Upper lobe of left lung (tissue), 6 donors: ENCODE measurements at regions not wholly inside any gene's neighbourhood (a gene's known extent, or its start where the extent isn't known, plus 50 kb on each side); places are given as distances from the start of the nearest gene placed in this dataset.
A peak's percentile ranks its signal among the peaks of the same experiment; 100 is the strongest.

Experiments
- ATAC-seq, 2 donors: fragments of 200-7000 bp; cut with Tn5 transposase; one replicate each; pipeline ENCODE4 v1.9.1; 2022; ENCODE audit warnings: mild to moderate bottlenecking in 2 of 2, moderate library complexity in 2 of 2; ENCODE audit not compliant: low FRiP score in 2 of 2
- DNase-seq, 2 donors: peaks; one replicate each; pipeline ENCODE4 v3.0.0-alpha.2; 2019 to 2020
- H3K27ac ChIP-seq, 4 donors: fragments of 200-600 bp; sonication (generic); one replicate each; pipeline ENCODE4 v1.5.1; 2016 to 2019
- H3K27me3 ChIP-seq, 4 donors: fragments of 200-600 bp; sonication (generic); one replicate each; pipeline ENCODE4 v1.5.1; 2017 to 2019
- H3K36me3 ChIP-seq, 4 donors: fragments of 200-600 bp; sonication (generic); one replicate each; pipeline ENCODE4 v1.5.1; 2016 to 2019
- H3K4me1 ChIP-seq, 4 donors: fragments of 200-600 bp; sonication (generic); one replicate each; pipeline ENCODE4 v1.5.1; 2018 to 2019
- H3K4me3 ChIP-seq, 4 donors: fragments of 200-600 bp; sonication (generic); one replicate each; pipeline ENCODE4 v1.5.1; 2017 to 2019; ENCODE audit warnings: mild to moderate bottlenecking in 2 of 4, moderate library complexity in 1 of 4
- H3K9me3 ChIP-seq, 4 donors: fragments of 200-600 bp; sonication (generic); one replicate each; pipeline ENCODE4 v1.5.1; 2018 to 2019
- EP300 ChIP-seq, 4 donors: sonication (generic); formaldehyde crosslinking; IDR thresholded peaks; one replicate each; pipeline ENCODE4 v1.5.1; 2017; ENCODE audit warnings: antibody characterized with exemption in 4 of 4, control low read depth in 2 of 4
- POLR2A ChIP-seq, 4 donors: fragments of 450-650 bp; IDR thresholded peaks; one replicate each; pipeline ENCODE4 v1.5.1; 2016 to 2017; ENCODE audit warnings: antibody characterized with exemption in 4 of 4, mild to moderate bottlenecking in 2 of 4
- POLR2AphosphoS5 ChIP-seq, 2 donors: sonication (generic); formaldehyde crosslinking; IDR thresholded peaks; one replicate each; pipeline ENCODE4 v1.5.1; 2017; ENCODE audit warnings: antibody characterized with exemption in 2 of 2
- WGBS, 2 donors: methylation state at CpG; one replicate each; pipeline ENCODE4 v1.1.5; 2017 to 2018; 5-methylcytosine and 5-hydroxymethylcytosine counted together
- TF ChIP-seq, protein P1 (sequence below), 6 experiments: fragments of 450-650 bp in 4 of 6; fragments of 200-600 bp in 2 of 6; sonication (generic) in 2 of 6; IDR thresholded peaks; one replicate each; pipeline ENCODE4 v1.5.1; 2016 to 2019; ENCODE audit warnings: antibody characterized with exemption in 6 of 6
- donor health status: DM: no; HTN: no; CAD: no; lungs with moderate emphysema.
- donor health status: DM: no; HTN: yes; CAD: no; lungs with severe emphysema.

DNA sequence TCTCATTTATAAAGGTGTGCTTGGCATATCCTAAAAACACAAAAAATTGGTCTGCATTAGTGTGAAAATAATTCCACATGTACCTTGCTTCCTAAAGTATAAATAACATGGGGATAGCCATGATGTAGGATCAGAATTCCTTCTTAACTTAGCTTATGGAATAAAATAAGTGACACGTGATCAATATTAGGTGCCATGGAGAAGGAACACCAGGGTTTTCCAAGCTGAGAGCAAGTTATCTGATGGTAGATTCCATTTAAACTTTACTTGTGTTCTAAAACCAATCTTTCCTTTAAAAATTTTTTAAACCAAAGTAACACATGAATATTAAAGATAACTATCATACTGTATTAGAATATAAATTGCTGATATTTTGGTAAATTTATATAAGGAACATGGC, 300.5 kb downstream of the ZPLD1 start:
- DNase-seq: no peak

DNA sequence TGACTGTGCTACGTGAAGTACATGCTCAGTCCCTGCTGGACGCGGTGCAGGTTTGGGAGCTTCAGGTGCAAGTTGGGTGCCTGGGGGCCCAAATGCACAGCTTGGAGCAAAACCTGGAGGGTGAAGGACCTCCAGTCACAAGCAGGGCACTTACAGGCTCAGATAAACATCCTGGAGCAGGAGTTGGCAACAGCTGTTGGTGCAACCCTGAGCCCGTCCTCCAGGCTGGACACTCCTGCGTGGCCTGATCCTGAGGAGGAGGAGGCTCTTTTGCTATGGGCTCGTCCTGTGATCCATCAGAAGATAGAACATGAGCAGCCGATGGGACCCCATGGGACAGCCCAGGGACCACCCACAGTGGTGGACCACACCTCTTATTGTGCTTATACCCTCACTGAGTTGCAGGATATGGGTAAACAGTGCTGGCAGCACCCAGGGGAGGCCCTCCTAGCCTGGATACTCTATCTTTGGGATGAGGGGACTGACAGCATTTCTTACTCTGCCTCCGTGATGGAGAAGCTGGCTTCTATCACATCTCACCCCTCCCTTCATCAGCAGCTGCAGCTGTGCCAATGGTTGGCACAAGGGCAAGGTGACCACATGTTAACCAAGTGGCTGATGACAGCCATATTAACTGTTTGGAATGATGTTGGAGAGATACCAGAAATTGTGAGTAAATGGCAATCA, 301.6 kb downstream of the ZPLD1 start:
- 86% methylated on average over 8 of the region's 8 CpGs; no CpG with 5 or more reads in 1 of the 2 donors for WGBS, 2 donors
- H3K9me3 ChIP-seq: no peaks in the 10 kb centered on the region
- TF ChIP-seq POLR2A (IDR thresholded peaks at IDR 0.05): no peak
- TF ChIP-seq EP300 (IDR thresholded peaks at IDR 0.05): no peak
- TF ChIP-seq, protein P1, sequence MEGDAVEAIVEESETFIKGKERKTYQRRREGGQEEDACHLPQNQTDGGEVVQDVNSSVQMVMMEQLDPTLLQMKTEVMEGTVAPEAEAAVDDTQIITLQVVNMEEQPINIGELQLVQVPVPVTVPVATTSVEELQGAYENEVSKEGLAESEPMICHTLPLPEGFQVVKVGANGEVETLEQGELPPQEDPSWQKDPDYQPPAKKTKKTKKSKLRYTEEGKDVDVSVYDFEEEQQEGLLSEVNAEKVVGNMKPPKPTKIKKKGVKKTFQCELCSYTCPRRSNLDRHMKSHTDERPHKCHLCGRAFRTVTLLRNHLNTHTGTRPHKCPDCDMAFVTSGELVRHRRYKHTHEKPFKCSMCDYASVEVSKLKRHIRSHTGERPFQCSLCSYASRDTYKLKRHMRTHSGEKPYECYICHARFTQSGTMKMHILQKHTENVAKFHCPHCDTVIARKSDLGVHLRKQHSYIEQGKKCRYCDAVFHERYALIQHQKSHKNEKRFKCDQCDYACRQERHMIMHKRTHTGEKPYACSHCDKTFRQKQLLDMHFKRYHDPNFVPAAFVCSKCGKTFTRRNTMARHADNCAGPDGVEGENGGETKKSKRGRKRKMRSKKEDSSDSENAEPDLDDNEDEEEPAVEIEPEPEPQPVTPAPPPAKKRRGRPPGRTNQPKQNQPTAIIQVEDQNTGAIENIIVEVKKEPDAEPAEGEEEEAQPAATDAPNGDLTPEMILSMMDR (IDR thresholded peaks at IDR 0.05): no peak
- no peak for TF ChIP-seq POLR2AphosphoS5 (IDR thresholded peaks at IDR 0.05)
- no peak for ATAC-seq
- no peak overlapping the region for H3K27ac ChIP-seq
- H3K27me3 ChIP-seq: no peaks in the 10 kb centered on the region
- no peak for DNase-seq
- no peak overlapping the region for H3K4me3 ChIP-seq
- H3K4me1 ChIP-seq: no peaks in the 10 kb centered on the region
- H3K36me3 ChIP-seq: no peaks in the 10 kb centered on the region

More for the DNA sequence above, 300.5 kb downstream of the ZPLD1 start:
- Histone ChIP-seq H3K27me3 (no peaks in the 10 kb centered on the region), H3K36me3 (no peaks in the 10 kb centered on the region), H3K4me1 (no peaks in the 10 kb centered on the region), H3K4me3 (no peak overlapping the region), H3K9me3 (no peaks in the 10 kb centered on the region), H3K27ac (no peak overlapping the region)
- no peak for TF ChIP-seq EP300 (IDR thresholded peaks at IDR 0.05)
- no peak for TF ChIP-seq POLR2A (IDR thresholded peaks at IDR 0.05)
- TF ChIP-seq POLR2AphosphoS5 (IDR thresholded peaks at IDR 0.05): no peak
- 77 to 79% methylated on average over 1 of the region's 1 CpG for WGBS, 2 donors
- ATAC-seq: no peak

GRCh38 chr3:102736975-102737304, 302.1 kb downstream of the ZPLD1 start:
- 68% methylated on average over 2 of the region's 2 CpGs; no CpG with 5 or more reads in 1 of the 2 donors for WGBS, 2 donors
- H3K9me3 ChIP-seq: no peaks in the 10 kb centered on the region
- no peaks in the 10 kb centered on the region for H3K4me1 ChIP-seq
- DNase-seq (no peak), ATAC-seq (no peak)
- H3K4me3 ChIP-seq: no peak overlapping the region
- no peaks in the 10 kb centered on the region for H3K27me3 ChIP-seq
- no peak overlapping the region for H3K27ac ChIP-seq
- TF ChIP-seq POLR2AphosphoS5 (IDR thresholded peaks at IDR 0.05) (no peak), EP300 (IDR thresholded peaks at IDR 0.05) (no peak), POLR2A (IDR thresholded peaks at IDR 0.05) (no peak)
- TF ChIP-seq, protein P1 (IDR thresholded peaks at IDR 0.05): no peak
- H3K36me3 ChIP-seq: no peaks in the 10 kb centered on the region

GRCh38 chr3:102737353-102737752, 302.5 kb downstream of the ZPLD1 start:
- H3K9me3 ChIP-seq: no peaks in the 10 kb centered on the region
- TF ChIP-seq POLR2AphosphoS5 (IDR thresholded peaks at IDR 0.05): no peak
- no peaks in the 10 kb centered on the region for H3K4me1 ChIP-seq
- H3K36me3 ChIP-seq: no peaks in the 10 kb centered on the region
- H3K27me3 ChIP-seq: no peaks in the 10 kb centered on the region
- no peak for DNase-seq
- no peak overlapping the region for H3K27ac ChIP-seq
- WGBS, 2 donors: 91 to 92% methylated on average over 3 of the region's 3 CpGs
- no peak for ATAC-seq
- no peak overlapping the region for H3K4me3 ChIP-seq

DNA sequence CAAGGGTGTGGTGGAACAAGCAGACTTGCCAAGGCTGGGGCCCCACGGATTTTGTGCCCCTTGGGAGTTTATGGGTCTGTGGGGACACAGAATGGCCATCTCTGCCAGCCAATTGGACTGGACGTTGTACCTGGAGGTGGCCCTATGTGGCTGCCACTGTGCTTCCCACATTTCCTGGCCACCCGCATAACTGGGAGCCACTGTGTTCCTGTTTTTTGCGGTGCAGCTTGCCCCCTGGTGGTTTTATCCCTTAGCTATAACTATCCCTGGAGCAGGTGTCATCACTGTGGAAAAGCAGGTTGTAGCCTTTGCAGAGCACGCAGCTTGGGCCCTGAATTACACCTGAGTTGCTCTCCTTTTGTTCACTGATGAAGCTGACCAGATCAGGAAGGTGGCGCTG, 306.3 kb downstream of the ZPLD1 start:
- H3K4me3 ChIP-seq: no peak overlapping the region
- H3K36me3 ChIP-seq: no peaks in the 10 kb centered on the region
- DNase-seq: no peak
- ATAC-seq: no peak
- 79 to 88% methylated on average over 6 of the region's 6 CpGs for WGBS, 2 donors
- no peaks in the 10 kb centered on the region for H3K27me3 ChIP-seq
- H3K4me1 ChIP-seq: no peaks in the 10 kb centered on the region
- H3K9me3 ChIP-seq: no peaks in the 10 kb centered on the region
- TF ChIP-seq POLR2AphosphoS5 (IDR thresholded peaks at IDR 0.05) (no peak), EP300 (IDR thresholded peaks at IDR 0.05) (no peak), POLR2A (IDR thresholded peaks at IDR 0.05) (no peak)
- TF ChIP-seq, protein P1 (IDR thresholded peaks at IDR 0.05): no peak
- no peak overlapping the region for H3K27ac ChIP-seq

GRCh38 chr3:102741694-102742093, 306.9 kb downstream of the ZPLD1 start:
- H3K27me3 ChIP-seq: no peaks in the 10 kb centered on the region
- H3K27ac ChIP-seq: no peak overlapping the region
- ATAC-seq (peak in 1 of 2 donors; percentile 9), DNase-seq (no peak)
- no peak overlapping the region for H3K4me3 ChIP-seq
- H3K36me3 ChIP-seq: no peaks in the 10 kb centered on the region
- TF ChIP-seq POLR2A (IDR thresholded peaks at IDR 0.05) (no peak), EP300 (IDR thresholded peaks at IDR 0.05) (no peak), POLR2AphosphoS5 (IDR thresholded peaks at IDR 0.05) (no peak)
- TF ChIP-seq, protein P1 (IDR thresholded peaks at IDR 0.05): no peak
- no peaks in the 10 kb centered on the region for H3K4me1 ChIP-seq
- no peaks in the 10 kb centered on the region for H3K9me3 ChIP-seq
- 86 to 93% methylated on average over 4 to 6 of the region's 6 CpGs for WGBS, 2 donors
